HG03135 (cell line): ENCODE measurements at regions not wholly inside any gene's neighbourhood (a gene's known extent, or its start where the extent isn't known, plus 50 kb on each side); places are given as distances from the start of the nearest gene placed in this dataset.
A peak's percentile ranks its signal among the peaks of the same experiment; 100 is the strongest.

Experiments used
- ATAC-seq: cut with Tn5 transposase; IDR thresholded peaks from one replicate; pipeline ENCODE4 v1.9.1; 2021; ENCODE audit warnings: mild to moderate bottlenecking, moderate library complexity; ENCODE audit not compliant: unreplicated experiment

DNA sequence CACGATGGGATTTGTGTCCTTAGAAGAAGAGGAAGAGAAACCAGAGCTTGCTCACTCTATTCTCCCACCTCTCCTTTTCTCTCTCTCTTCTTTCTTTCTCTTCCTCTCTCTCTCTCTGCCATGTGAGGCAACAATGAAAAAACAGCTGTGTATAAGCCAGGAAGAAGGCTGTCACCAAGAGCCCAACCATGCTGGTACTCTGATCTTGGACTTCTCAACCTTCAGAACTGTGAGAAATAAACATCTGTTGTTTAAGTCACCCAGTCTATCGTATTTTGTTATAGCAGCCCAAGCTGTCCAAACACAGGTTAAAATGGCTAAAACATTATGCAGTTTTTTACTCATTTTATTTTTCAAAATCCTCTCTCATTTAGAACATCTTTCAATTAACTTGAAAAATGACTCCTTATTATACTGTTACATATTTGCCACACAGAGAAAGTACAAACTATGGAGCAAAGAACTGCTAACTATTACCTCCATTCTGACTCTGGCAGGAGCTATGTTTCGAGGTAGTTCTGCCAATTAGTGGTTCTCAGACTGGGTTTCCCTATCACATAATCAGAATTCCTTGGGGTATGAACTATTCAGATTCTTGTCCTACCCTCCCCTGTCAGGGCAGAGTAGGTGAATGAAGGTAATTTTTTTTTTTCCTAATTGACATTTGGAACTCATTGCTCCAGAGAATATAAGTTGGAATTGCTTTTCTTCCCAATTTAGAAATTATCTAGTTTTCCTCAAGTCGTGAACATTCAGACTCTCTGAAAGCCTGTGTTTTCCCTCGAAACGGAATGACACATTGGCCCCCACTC is 434.6 kb downstream of the ENC1 start:
- no peak for ATAC-seq

DNA sequence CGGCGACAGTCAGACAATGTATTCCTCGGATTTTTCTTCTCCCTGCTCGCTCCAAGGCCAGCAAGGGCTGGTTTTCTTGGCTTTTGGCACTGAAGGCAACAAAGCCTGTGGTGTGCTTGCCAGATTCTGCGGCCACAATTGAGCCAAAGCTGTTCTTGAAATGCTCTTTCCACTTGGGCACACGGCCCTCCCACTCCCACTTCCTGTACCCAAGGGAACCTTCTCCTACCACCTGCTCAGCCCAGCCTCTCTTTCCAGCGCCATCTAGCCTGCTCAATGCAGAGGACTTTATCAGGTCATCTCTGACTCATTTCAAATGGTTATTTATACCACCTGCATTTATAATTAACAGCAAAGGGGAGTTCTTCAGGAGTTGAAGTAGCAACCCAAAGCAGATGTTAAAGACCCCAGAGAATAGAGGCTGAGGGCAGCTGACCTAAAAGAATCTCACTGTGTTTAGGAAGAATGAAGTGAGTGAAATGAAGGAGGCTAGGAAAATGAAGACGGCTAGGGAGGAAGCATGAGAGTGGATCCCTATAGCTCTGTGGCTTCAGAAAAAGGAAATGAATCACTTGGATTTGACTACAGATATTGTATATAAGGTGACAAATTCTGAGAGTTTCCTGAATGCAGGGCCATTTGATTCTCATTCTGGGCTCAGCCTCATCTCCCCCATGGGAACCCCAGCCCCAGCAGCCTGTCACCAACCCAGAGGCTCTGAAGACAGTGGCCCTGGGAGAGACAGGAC is 439.0 kb downstream of the ENC1 start:
- ATAC-seq: peak; percentile 75

DNA sequence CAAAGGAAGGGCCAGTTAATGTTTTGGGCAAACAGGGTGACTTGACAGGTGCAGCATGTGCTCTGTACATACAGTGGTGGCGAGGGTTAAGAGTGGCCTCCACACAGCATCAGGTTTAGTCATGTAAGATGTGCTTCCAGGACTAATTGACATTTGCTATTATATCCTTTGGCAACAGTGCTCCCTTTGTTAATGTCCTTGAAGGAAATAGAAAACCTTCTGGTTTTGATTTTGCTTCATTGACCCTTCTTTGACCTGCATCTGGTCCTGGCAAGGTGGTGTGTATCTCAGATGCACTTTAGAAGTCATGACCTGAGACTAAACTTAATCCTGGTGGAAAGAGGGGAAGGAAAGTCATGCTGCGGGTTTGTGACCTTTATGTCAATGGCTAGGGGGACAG is 440.0 kb downstream of the ENC1 start:
- no peak for ATAC-seq

DNA sequence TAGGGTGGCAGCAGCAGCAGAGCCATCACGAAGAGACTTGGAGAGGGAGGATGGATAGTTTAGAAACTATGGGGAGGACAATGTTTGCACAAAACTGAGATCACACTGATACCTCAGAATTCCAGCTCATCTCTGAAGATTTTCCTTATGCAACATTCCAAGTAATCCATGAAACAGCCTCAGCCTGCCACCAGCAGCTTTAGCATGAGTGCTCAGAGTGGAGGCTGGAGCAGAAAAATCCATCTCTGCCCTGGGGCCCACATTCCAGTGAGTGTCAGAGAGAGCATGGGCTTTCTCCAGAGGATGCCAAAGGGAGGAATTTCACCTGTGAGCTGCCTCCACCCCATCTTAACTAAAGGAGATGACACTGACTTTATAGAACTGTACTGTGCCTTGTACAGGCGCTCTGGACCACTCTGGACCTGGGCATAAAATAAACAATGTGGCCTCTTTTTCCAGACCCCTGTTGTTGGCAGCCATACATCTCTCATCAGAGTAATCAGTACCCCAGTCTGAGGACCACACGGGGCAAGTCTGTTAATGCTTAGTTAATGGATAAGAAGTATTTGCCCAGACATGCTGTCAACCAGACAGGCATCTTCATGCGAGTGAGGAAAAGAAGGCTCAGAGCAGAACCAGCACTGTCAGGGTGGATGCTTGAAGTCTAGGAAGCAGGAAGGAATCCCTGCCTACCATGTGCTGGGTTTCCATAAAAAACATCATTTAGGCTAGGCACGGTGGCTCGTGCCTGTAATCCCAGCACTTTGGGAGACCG is 440.9 kb downstream of the ENC1 start:
- no peak for ATAC-seq

DNA sequence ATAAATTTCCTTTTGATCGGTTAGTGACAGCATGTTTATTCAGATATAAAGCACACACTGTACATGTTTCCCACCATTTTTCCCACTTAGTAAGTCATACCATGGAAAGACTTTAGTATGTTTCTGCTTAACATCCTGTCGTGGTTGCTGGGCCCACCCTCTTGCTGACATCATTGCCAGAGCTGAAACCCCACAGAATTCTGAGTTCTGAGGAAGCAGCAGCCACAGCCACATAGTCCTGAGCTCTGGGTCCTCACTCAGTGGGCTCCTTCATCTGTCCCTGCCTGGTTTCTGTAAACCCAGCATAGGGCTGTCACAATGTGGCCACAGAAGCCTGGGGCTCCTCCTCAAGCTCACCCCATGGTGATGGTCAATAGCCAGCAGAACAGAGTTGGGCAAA is 441.5 kb downstream of the ENC1 start:
- no peak for ATAC-seq

DNA sequence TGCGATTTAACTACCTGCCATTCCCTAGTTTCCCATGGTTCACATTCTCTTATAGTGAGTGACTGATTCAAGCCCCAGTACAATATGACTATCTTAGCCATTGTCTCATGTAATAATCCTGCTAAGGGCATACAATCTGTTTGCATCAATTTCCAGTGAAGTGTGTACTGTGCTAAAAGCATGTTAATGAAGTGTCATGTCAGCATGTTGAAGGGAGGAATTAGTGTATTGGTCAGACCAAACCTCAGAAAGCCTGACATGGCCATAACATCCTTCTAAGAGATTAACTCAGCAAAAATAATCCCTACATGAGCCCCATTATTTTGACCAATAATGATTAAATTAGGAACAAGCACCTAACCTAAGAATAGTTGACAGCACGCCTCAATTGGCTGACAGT is 442.4 kb downstream of the ENC1 start:
- ATAC-seq: no peak

DNA sequence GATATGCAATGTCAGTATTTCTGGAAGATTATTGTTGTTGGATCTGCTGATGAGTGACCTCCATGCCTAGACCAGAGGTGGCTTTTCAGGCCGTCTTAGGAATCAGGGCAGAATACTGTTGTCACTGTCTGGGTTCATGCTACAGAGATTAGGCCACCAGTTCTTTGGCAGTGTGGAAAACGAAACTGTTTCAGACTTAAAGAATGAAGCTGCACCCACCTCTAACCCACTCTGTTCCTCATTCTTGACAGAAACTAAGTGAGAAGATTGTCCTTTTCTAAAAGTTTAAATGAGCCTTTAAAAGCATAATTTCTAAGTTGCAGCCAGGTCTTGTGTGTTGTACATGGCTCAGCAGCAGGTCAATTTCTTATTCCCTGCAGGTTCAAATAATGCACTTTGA is 444.3 kb downstream of the ENC1 start:
- ATAC-seq: peak; percentile 79

DNA sequence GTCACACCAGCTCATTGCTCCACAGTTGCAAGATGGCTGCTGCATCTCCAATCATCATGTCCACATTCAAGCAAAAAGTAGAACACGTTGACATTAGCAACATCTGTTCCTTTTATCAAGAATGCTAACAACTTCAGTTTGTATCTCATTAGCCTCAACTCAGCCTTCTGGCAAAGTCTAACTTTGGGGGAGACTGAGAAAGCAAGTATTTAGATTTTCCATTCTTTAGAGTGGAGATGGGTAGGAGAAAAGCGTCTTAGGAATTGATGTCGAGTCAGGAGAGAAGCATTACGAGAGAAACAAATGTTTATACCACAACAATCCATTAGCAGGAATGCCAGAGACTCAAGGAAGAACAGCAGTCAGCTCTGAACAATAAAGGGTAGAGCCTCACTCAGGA is 446.3 kb downstream of the ENC1 start:
- ATAC-seq: no peak

DNA sequence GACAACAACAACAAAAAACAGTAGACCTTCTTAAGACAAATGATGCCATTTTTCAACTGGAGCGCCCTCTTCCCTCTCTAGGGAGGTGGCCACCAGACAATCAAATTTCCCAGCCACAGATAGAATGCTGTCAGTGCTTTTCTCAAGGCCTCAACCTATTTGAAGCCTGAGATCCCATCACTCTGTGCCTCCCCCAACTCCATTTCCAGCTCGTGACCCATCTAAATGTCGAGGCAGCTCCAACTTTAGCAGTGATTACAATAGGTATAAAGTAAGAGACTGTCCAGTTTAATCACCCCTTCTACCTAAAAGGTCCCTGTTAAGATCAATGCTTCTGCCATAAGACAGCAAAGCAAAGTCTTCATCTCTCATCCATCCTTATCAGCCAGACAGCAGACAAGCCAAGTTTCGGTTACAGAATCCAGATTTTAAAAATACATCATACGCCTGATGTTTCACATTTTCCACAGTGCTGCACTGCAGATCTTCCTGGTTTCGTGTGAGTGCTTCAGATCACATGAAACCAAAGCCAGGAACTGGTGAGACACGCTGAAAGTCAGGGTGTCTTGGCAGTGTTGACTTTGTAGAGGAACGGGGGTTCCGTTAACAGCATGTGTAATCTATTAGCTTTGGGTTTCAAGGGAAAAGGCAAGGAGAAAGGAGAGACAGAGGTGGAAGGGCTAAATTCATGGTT is 447.8 kb downstream of the ENC1 start:
- ATAC-seq: no peak

DNA sequence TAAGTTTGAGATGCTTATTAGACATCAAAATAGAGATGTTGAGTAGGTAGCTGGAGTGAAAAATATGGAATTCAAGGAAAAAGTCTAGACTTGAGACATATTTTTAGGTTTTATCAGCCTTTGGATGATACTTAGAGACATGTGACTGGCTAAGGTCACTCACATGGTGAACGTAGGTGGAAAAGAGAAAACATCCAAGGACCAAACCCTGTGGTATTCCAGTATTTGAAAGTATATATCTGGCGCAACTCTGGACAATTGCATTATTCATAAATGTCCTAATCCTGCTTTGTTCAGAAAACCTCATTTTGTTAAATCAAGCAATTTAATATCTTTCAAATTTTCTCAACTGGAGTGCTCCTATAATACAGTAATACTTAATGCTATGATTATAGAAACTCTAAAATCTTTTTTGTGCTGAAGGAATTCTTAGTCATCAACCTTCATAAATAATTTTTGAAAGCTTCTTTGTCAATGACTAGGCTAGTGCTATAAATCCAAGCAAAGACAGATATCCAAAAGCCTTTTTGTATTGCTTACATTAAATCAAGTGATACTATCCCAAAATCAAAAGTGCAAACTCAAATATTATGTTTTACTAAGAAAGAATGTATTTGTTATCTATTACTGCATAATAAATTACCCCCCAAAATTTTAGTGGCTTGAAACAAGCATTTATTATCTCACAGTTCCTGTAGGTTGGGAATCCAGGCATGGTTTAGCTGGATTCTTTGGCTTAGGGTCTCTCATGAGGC is 452.0 kb downstream of the ENC1 start:
- no peak for ATAC-seq

DNA sequence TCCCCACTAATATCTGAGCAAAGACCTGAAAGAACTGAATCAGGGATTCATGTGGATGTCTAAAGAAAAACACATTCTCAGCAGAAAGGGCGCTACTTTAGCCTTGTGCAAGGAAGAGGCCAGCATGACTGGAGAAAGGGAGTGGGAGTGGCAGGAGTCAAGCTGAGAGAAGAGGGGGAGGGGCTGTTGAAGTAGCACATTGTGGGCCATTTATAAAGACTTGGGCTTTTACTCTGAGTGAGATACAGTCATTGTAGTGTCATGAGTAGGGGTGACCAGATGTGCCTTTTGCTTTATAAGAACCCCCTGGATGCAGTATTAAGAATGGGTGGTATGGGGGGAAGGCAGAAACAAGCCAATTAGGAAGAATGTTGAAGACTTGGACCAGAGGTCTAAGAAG is 452.8 kb downstream of the ENC1 start:
- no peak for ATAC-seq

DNA sequence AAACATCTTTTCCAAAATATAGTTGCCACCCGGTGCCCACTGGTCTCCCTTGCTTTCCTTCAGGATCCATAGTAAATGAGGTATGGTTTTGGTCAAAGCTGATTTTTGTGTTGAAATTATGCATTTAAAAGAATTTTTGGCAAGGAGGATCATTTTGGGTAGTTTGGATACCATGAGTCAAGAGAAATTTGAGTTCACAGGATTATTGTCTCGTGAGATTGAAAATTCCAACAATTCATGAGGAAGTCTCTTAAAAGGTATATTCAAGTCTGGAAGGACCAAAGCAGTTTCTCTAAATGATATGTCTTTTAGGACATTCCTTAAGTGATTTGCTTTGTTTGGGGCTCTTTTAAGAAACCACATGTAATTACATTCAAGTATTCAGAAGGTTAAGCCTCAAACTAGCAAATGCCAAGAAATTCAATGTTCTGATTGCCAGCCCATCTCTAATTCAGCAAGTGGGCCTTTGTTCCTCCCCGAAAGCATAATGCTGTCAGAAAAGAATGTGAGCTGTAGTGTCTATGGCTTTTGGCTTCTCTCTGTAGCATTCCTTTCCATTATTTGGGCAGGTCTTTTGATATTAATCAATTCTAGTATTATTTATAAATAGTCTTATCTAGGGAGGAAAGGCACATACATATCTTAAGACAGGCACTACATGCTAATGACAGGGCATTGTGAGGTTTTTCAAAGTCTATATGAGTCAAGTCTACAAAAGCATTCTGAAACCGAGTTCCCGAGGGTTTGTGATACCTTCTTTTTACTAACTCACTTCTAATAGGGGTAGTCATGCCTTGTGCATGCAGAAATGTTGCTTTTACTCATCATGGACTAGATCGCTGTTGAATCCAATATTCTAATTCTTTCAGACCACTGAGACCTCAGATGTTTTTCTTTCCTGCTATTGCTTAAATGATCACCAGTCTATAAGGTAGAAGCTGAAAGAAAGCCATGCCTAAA is 453.9 kb downstream of the ENC1 start:
- no peak for ATAC-seq

DNA sequence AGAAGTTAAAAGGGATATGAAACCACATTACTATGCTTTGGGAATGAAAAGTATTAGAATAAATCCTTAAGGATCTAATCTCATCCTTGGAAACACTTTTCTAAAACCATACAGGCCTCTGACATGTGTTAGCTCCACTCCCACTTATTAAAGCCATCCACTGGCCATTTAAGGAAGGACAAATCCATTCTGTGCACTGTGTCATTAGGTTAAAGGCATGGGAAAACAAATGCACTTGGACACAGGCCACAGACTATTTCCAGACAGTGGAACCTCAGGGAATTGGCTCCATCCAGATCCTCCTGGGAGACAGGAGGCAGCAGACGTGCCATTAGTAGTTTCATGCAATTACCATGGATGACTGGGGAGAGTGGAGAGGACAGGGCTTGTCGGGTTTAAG is 454.9 kb downstream of the ENC1 start:
- no peak for ATAC-seq

DNA sequence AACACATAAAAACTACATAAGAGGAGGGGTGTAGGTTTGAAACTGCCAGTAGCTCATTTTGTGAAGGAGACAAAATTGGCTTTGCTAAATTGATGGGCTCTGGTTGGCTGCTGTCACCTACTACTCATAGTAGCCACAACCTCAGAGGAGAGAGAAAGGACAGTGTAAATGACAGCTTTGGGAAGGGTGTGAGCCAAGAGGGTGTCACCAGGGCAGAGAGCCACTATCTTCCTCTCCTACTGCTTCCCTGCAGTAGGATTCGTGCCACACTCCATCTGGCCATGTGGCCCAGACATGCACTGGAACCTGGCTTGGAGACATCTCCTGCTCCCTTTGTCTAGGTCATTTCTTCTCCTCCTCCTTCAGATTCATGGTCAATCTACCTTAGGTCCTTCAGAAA is 455.9 kb downstream of the ENC1 start:
- no peak for ATAC-seq

DNA sequence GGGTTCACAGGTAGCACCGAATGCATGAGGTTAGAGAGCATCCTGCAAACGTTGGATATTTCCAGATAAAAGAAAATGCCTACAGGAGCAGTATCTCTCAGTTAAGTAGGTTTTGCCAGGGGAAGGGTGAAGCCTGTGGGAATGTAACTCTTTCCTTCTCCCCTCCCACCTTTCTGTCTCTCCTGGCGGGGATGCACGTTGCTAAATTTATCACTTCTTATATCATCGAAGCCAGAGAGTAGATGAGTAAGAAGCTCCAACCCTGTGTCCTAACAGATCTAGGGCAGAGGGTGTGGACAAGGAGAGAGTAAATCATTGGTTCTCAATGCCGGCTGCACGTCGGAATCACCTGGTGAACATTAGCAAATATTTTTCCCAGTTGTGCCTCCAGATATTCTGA is 457.5 kb downstream of the ENC1 start:
- ATAC-seq: no peak

DNA sequence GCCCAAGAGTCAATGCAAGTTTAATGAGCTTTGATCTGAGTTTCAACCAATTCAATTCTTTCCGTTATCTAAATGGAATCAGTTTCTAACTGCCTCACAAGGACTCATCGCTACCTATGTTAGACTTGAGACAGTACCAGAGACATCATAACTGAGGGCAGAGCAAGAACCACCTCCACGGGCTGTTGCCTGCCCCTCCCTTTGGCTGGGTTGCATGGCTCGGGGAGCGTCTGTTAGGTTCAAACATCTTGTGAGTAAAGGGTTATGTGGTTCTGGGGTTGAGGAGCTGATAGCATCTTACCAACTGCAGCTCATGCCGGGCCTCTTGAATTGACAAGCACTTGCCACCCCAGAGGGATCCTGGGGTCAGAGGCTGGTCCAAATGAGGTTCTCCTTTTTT is 457.9 kb downstream of the ENC1 start:
- ATAC-seq: no peak

DNA sequence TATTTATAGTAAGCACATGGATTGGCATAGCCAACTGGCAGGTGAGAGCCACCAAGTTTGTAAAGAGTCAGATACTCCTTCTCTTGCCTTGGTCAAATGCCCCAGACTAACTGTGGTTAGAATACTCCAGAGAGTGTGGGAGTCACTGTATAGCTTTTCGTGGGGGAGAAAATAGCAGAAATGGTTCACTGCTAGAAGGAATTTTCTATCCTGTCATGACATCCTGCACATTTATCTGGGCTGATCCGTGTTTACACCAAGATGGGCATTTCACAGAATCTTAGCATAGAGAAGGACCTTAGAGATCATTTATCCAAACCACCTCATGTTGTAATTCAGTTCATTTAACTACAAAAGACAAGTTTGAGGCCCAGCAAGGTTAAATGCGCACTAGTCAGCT is 460.8 kb downstream of the ENC1 start:
- no peak for ATAC-seq

DNA sequence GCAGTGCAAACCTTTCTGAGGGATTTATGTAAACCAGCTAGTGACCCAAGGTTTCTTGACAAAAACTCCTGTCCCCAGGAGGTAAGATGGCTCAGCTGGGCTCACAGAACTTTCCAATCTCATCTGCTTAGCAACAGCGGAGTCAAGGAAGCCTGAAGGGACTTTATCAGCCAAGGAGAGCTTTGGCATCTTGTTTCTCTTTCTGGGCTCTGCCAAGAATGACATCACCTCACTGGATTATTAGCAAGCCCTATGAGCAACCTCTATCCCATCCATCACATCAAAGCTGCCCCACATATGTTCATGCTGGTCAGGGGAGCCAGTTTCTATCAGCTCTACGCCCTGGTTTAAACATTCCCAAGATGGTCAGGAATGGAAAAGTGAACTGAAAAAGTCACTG is 461.3 kb downstream of the ENC1 start:
- ATAC-seq: no peak

DNA sequence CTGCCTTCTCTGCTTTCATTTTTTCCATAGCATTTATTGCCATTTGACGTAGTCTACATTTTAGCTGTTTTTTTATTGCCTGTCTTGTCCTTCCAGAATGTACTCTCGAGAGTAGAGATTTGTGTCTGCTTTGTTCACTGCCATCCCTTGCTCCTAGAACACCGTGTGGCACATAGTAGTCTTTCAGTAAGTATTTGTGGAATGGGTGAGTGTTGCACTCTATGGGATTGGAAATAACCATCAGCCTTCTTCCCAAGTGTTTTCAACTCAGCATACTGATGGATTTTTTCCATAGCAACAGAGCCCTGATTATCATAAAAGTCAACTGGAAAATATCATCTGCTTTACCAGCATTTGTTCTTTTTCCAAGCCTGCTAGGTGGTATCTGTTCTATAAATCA is 462.6 kb downstream of the ENC1 start:
- no peak for ATAC-seq
